Trophoblast cell (in vitro differentiated cells and primary cell): ENCODE measurements at regions not wholly inside any gene's neighbourhood (a gene's known extent, or its start where the extent isn't known, plus 50 kb on each side); places are given as distances from the start of the nearest gene placed in this dataset.
"Not testable (repeated sequence)": the region's sequence is repeated elsewhere in the genome, so short reads cannot be mapped to it uniquely, and the experiment has no call there.

Experiments
- DNase-seq, 2 donors: peaks; one replicate each; pipeline ENCODE4 v3.0.0-alpha.2; 2016
- H2AFZ ChIP-seq: 2 replicates; pipeline ENCODE4 v1.6.1; 2013; ENCODE audit warnings: low read length, moderate library complexity, mild to moderate bottlenecking; ENCODE audit not compliant: insufficient read depth, poor library complexity
- H2AK5ac ChIP-seq: 2 replicates; pipeline ENCODE4 v1.6.1; 2013; ENCODE audit warnings: mild to moderate bottlenecking, low read length
- H2BK120ac ChIP-seq: 2 replicates; pipeline ENCODE4 v1.6.1; 2013; ENCODE audit warnings: low read length, mild to moderate bottlenecking, moderate library complexity; ENCODE audit not compliant: insufficient read depth, poor library complexity
- H2BK12ac ChIP-seq: 2 replicates; pipeline ENCODE4 v1.6.1; 2013; ENCODE audit warnings: mild to moderate bottlenecking, low read length, moderate library complexity
- H2BK5ac ChIP-seq: 2 replicates; pipeline ENCODE4 v1.6.1; 2013; ENCODE audit warnings: low read length, low read depth, moderate library complexity, mild to moderate bottlenecking; ENCODE audit not compliant: poor library complexity
- H3K14ac ChIP-seq: 2 replicates; pipeline ENCODE4 v1.6.1; 2013; ENCODE audit warnings: mild to moderate bottlenecking, low read length
- H3K18ac ChIP-seq: 2 replicates; pipeline ENCODE4 v1.6.1; 2013; ENCODE audit warnings: mild to moderate bottlenecking, low read length
- H3K23ac ChIP-seq: 2 replicates; pipeline ENCODE4 v1.6.1; 2013; ENCODE audit warnings: low read length
- H3K27ac ChIP-seq: 2 replicates; pipeline ENCODE4 v1.5.1; 2013; ENCODE audit warnings: low read depth, mild to moderate bottlenecking, inconsistent platforms, low read length, moderate library complexity
- H3K27me3 ChIP-seq: 2 replicates; pipeline ENCODE4 v1.6.1; 2013; ENCODE audit warnings: inconsistent platforms, mild to moderate bottlenecking, low read length, moderate library complexity; ENCODE audit not compliant: insufficient read depth
- H3K36me3 ChIP-seq, 2 experiments: 1 replicate in 1 of 2; 2 replicates in 1 of 2; pipeline ENCODE4 v1.6.1; 2013; ENCODE audit warnings: low read length in 2 of 2, mild to moderate bottlenecking in 2 of 2, moderate library complexity in 1 of 2; ENCODE audit not compliant: insufficient read depth in 2 of 2, control insufficient read depth in 1 of 2
- H3K4ac ChIP-seq: 2 replicates; pipeline ENCODE4 v1.6.1; 2013; ENCODE audit warnings: low read depth, mild to moderate bottlenecking, low read length, moderate library complexity
- H3K4me1 ChIP-seq, 2 experiments: 1 replicate in 1 of 2; 2 replicates in 1 of 2; pipeline ENCODE4 v1.6.1; 2013; ENCODE audit warnings: low read length in 2 of 2, mild to moderate bottlenecking in 2 of 2, moderate library complexity in 1 of 2; ENCODE audit not compliant: insufficient read depth in 2 of 2, control insufficient read depth in 1 of 2
- H3K4me2 ChIP-seq: 2 replicates; pipeline ENCODE4 v1.6.1; 2013; ENCODE audit warnings: inconsistent platforms, mild to moderate bottlenecking, low read length, moderate library complexity
- H3K4me3 ChIP-seq: 2 replicates; pipeline ENCODE4 v1.5.1; 2013; ENCODE audit warnings: mild to moderate bottlenecking, low read depth, low read length, inconsistent platforms
- H3K79me1 ChIP-seq: one replicate; pipeline ENCODE4 v1.6.1; 2013; ENCODE audit warnings: low read length
- H3K79me2 ChIP-seq: 2 replicates; pipeline ENCODE4 v1.6.1; 2013; ENCODE audit warnings: low read length, mild to moderate bottlenecking; ENCODE audit not compliant: control insufficient read depth, insufficient read depth, poor library complexity
- H3K9ac ChIP-seq: 2 replicates; pipeline ENCODE4 v1.6.1; 2013; ENCODE audit warnings: mild to moderate bottlenecking, low read length
- H3K9me3 ChIP-seq: 2 replicates; pipeline ENCODE4 v1.6.1; 2013; ENCODE audit warnings: low read depth, mild to moderate bottlenecking, control low read depth, inconsistent platforms, low read length; ENCODE audit not compliant: insufficient read depth
- H4K12ac ChIP-seq: 2 replicates; pipeline ENCODE4 v1.6.1; 2013; ENCODE audit warnings: low read depth, mild to moderate bottlenecking, low read length, moderate library complexity
- H4K8ac ChIP-seq: 2 replicates; pipeline ENCODE4 v1.6.1; 2013; ENCODE audit warnings: low read depth, mild to moderate bottlenecking, low read length, moderate library complexity
- H4K91ac ChIP-seq: one replicate; pipeline ENCODE4 v1.6.1; 2013; ENCODE audit warnings: low read depth, mild to moderate bottlenecking, low read length, moderate library complexity
- WGBS: extraction: QIAGEN DNeasy Blood & Tissue Kit; methylation state at CpG from one replicate; pipeline ENCODE4 v1.1.7; 2013; ENCODE audit warnings: missing lambda C conversion rate; ENCODE audit not compliant: insufficient read length, insufficient coverage; ENCODE audit errors: extremely low coverage; 5-methylcytosine and 5-hydroxymethylcytosine counted together

DNA sequence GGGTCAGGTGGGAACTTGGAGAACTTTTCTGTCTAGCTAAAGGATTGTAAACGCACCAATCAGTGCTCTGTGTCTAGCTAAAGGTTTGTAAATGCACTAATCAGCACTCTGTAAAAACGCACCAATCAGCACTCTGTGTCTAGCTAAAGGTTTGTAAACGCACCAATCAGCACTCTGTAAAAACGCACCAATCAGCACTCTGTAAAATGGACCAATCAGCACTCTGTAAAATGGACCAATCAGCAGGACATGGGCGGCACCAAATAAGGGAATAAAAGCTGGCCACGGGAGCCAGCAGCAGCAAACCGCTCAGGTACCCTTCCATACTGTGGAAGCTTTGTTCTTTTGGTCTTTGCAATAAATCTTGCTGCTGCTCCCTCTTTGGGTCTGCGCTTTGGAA is 108.0 kb upstream of the MEGF10 start:
- H3K9me3 ChIP-seq, H3K27me3 ChIP-seq, H3K79me2 ChIP-seq, H3K9ac ChIP-seq, H3K4me2 ChIP-seq, H3K79me1 ChIP-seq, H4K8ac ChIP-seq, H2AFZ ChIP-seq, H2BK5ac ChIP-seq, H2BK12ac ChIP-seq, H4K91ac ChIP-seq, H4K12ac ChIP-seq, H2AK5ac ChIP-seq, H3K4me1 ChIP-seq, DNase-seq, H3K4me3 ChIP-seq, H3K27ac ChIP-seq, H3K18ac ChIP-seq, H2BK120ac ChIP-seq, H3K14ac ChIP-seq, H3K36me3 ChIP-seq, H3K23ac ChIP-seq, H3K4ac ChIP-seq: not testable (repeated sequence)
- no CpG with 5 or more reads among the region's 8 CpGs for WGBS

DNA sequence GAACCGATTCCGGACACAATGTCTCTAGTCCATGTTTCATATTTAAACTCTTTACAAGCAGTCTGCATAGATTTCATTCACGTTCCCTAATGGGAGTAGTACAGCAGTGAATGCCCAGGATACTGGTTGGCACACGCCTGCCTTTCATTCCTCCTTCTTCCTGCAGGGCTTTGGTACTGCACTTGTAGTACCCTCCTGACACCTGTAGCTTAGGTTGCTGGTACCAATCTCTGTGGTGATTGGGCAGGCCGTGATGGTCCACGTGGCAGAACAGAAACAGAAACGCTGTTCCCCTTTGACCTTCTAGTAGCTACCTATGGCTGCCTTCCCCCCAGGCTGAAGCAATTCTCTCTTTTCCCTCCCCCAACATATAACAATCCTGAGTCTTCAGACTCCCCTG is 107.3 kb upstream of the MEGF10 start:
- Histone ChIP-seq H3K4me1 (no peaks in the 10 kb centered on the region), H2AK5ac (no peak overlapping the region), H3K79me1 (no peaks in the 10 kb centered on the region), H3K14ac (no peak overlapping the region), H4K8ac (no peak overlapping the region), H3K9me3 (no peaks in the 10 kb centered on the region), H3K23ac (peak overlapping the region; percentile 9), H4K12ac (no peak overlapping the region), H2AFZ (no peak overlapping the region), H3K36me3 (no peaks in the 10 kb centered on the region), H3K4me2 (no peak overlapping the region), H3K27ac (no peak overlapping the region), H4K91ac (no peak overlapping the region), H3K79me2 (no peaks in the 10 kb centered on the region), H3K9ac (peak overlapping the region; percentile 61), H3K27me3 (no peaks in the 10 kb centered on the region), H3K4ac (no peak overlapping the region), H3K4me3 (peak overlapping the region; percentile 44), H2BK12ac (no peak overlapping the region), H2BK120ac (no peak overlapping the region), H3K18ac (no peak overlapping the region), H2BK5ac (no peak overlapping the region)
- WGBS: no CpG with 5 or more reads among the region's 7 CpGs
- no peak for DNase-seq

DNA sequence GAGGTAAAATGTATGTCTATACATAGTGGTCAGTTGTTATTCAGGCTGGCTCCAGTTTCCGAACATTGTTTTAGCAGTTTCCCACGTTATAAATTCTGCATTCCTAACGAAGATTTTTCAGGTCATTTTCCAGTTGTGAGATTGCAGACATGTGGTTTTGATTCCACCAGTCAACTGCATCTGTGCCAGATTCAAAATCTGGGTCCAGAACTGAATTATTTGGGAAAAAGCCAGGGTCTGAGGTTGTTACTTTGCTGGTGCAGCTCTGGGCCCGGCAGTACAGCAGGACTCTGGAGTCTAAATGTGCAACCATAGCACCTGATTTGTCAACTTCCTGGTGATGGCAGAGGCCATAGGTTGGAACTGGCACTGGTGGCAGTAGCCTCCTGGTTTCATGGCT is 105.7 kb upstream of the MEGF10 start:
- no peak for DNase-seq
- Histone ChIP-seq H2BK120ac (no peak overlapping the region), H4K91ac (no peak overlapping the region), H3K4me2 (no peak overlapping the region), H3K4me1 (no peaks in the 10 kb centered on the region), H4K8ac (no peak overlapping the region), H2BK5ac (no peak overlapping the region), H3K27ac (no peak overlapping the region), H3K27me3 (no peaks in the 10 kb centered on the region), H3K4me3 (no peak overlapping the region), H3K18ac (no peak overlapping the region), H3K14ac (no peak overlapping the region), H3K36me3 (no peaks in the 10 kb centered on the region), H2BK12ac (no peak overlapping the region), H3K79me2 (no peaks in the 10 kb centered on the region), H3K23ac (no peak overlapping the region), H2AK5ac (no peak overlapping the region), H4K12ac (no peak overlapping the region), H3K9ac (no peak overlapping the region), H3K4ac (no peak overlapping the region), H2AFZ (no peak overlapping the region), H3K79me1 (no peaks in the 10 kb centered on the region), H3K9me3 (no peaks in the 10 kb centered on the region)
- WGBS: no CpG with 5 or more reads among the region's 4 CpGs

DNA sequence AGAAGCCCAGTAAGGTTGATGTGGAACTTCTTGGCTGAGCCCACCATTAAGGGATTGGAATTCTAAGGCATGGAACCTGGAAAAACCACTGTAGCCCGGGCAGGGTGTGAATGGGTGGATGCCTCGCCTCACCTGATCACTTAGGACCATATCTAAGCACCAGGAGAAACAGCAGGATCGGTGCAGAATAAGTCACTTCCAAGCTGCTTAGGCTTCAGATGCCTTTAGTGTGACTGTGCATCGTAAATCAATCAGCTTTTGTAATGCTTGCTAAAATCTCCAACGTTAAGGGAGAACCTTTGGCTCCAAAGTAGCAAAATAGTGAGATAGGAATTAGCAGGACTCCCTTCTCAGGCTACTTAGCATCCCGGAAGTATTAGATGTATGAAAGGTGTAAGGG is 103.9 kb upstream of the MEGF10 start:
- Histone ChIP-seq H3K27ac (no peak overlapping the region), H3K23ac (no peak overlapping the region), H2BK5ac (no peak overlapping the region), H3K36me3 (no peaks in the 10 kb centered on the region), H3K4me2 (no peak overlapping the region), H3K79me2 (no peaks in the 10 kb centered on the region), H4K91ac (no peak overlapping the region), H3K9me3 (no peaks in the 10 kb centered on the region), H3K18ac (no peak overlapping the region), H3K9ac (no peak overlapping the region), H3K79me1 (no peaks in the 10 kb centered on the region), H4K12ac (no peak overlapping the region), H3K4ac (no peak overlapping the region), H3K4me3 (no peak overlapping the region), H3K27me3 (no peaks in the 10 kb centered on the region), H2BK120ac (no peak overlapping the region), H3K4me1 (no peaks in the 10 kb centered on the region), H2AK5ac (no peak overlapping the region), H2BK12ac (no peak overlapping the region), H4K8ac (no peak overlapping the region), H3K14ac (no peak overlapping the region), H2AFZ (no peak overlapping the region)
- WGBS: no CpG with 5 or more reads among the region's 6 CpGs
- DNase-seq: no peak
